IMR-90 (cell line): ENCODE measurements at regions not wholly inside any gene's neighbourhood (a gene's known extent, or its start where the extent isn't known, plus 50 kb on each side); places are given as distances from the start of the nearest gene placed in this dataset.

ENCODE experiments used
- BHLHE40 ChIP-seq: fragments of 150-350 bp; IDR thresholded peaks from 2 replicates; pipeline ENCODE4 v1.6.1; 2016; ENCODE audit warnings: mild to moderate bottlenecking, low read depth, low read length
- CEBPB ChIP-seq: IDR thresholded peaks from 2 replicates; pipeline ENCODE4 v1.6.1; 2012; ENCODE audit warnings: low read depth, low read length, improper control_type of control experiment
- CTCF ChIP-seq: conservative IDR thresholded peaks from 2 replicates; pipeline ENCODE4 v1.5.1; 2012; ENCODE audit warnings: mild to moderate bottlenecking, low read depth, low read length, improper control_type of control experiment
- ELK1 ChIP-seq: fragments of 150-350 bp; IDR thresholded peaks from 2 replicates; pipeline ENCODE4 v1.6.1; 2016; ENCODE audit warnings: low read depth, mild to moderate bottlenecking, low read length, moderate library complexity, borderline replicate concordance
- FOS ChIP-seq: fragments of 150-350 bp; IDR thresholded peaks from 2 replicates; pipeline ENCODE4 v1.6.1; 2016; ENCODE audit warnings: low read depth, low read length
- MAFK ChIP-seq: IDR thresholded peaks from 2 replicates; pipeline ENCODE4 v1.6.1; 2012; ENCODE audit warnings: low read depth, low read length, improper control_type of control experiment
- MAZ ChIP-seq: IDR thresholded peaks from 2 replicates; pipeline ENCODE4 v1.6.1; 2012; ENCODE audit warnings: low read depth, mild to moderate bottlenecking, low read length, improper control_type of control experiment, moderate library complexity, borderline replicate concordance
- MXI1 ChIP-seq: IDR thresholded peaks from 2 replicates; pipeline ENCODE4 v1.6.1; 2012; ENCODE audit warnings: low read depth, mild to moderate bottlenecking, low read length, moderate library complexity, borderline replicate concordance
- NFE2L2 ChIP-seq: fragments of 150-350 bp; IDR thresholded peaks from 2 replicates; pipeline ENCODE4 v1.6.1; 2016; ENCODE audit warnings: low read depth, mild to moderate bottlenecking, low read length
- POLR2A ChIP-seq: IDR thresholded peaks from 2 replicates; pipeline ENCODE4 v1.6.1; 2012; ENCODE audit warnings: mild to moderate bottlenecking, low read depth, low read length
- RAD21 ChIP-seq: IDR thresholded peaks from 2 replicates; pipeline ENCODE4 v1.6.1; 2012; ENCODE audit warnings: low read length, improper control_type of control experiment
- RCOR1 ChIP-seq: IDR thresholded peaks from 2 replicates; pipeline ENCODE4 v1.6.1; 2012; ENCODE audit warnings: mild to moderate bottlenecking, low read length, improper control_type of control experiment; ENCODE audit not compliant: insufficient replicate concordance
- SMC3 ChIP-seq: fragments of 150-350 bp; IDR thresholded peaks from 2 replicates; pipeline ENCODE4 v1.6.1; 2016; ENCODE audit warnings: low read depth, mild to moderate bottlenecking, antibody characterized with exemption, low read length, moderate library complexity
- USF2 ChIP-seq: fragments of 150-350 bp; IDR thresholded peaks from 2 replicates; pipeline ENCODE4 v1.6.1; 2017; ENCODE audit warnings: mild to moderate bottlenecking, antibody characterized with exemption, low read length, low read depth

- no peak for TF ChIP-seq CEBPB
- TF ChIP-seq CTCF = no peak
- TF ChIP-seq POLR2A = no peak
- no peak for TF ChIP-seq USF2
- no peak for TF ChIP-seq SMC3
- TF ChIP-seq RAD21 = no peak
- no peak for TF ChIP-seq MAZ
- no peak for TF ChIP-seq MAFK
- TF ChIP-seq MXI1 = no peak
- no peak for TF ChIP-seq BHLHE40
- no peak for TF ChIP-seq NFE2L2
- TF ChIP-seq RCOR1 = no peak
- TF ChIP-seq ELK1 = no peak
- TF ChIP-seq FOS = no peak
Observed at GRCh38 chr3:141430316-141430715, 56.5 kb upstream of the RASA2 start.
